ENCODE measurements at regions not wholly inside any gene's neighbourhood (a gene's known extent, or its start where the extent isn't known, plus 50 kb on each side); places are given as distances from the start of the nearest gene placed in this dataset.

- TF ChIP-seq CTCF (CRISPR knock-in tag; IDR thresholded peaks at IDR 0.05), result no peak
- TF ChIP-seq SMARCC2 (IDR thresholded peaks at IDR 0.05), result no peak
- no peak for TF ChIP-seq FOXK2 (IDR thresholded peaks at IDR 0.05)
- no peak for TF ChIP-seq MAFK (conservative IDR thresholded peaks at IDR 0.05 in 1 of 2, IDR thresholded peaks at IDR 0.05 in 1 of 2; ENCODE audit: low read length in 2 of 2)
- no peak for TF ChIP-seq CEBPB (IDR thresholded peaks at IDR 0.05; ENCODE audit: borderline replicate concordance, low read depth, low read length)
Observed at GRCh38 chr2:120662746-120663145, 72.9 kb upstream of the GLI2 start.
